ENCODE measurements at regions not wholly inside any gene's neighbourhood (a gene's known extent, or its start where the extent isn't known, plus 50 kb on each side); places are given as distances from the start of the nearest gene placed in this dataset.

DNA sequence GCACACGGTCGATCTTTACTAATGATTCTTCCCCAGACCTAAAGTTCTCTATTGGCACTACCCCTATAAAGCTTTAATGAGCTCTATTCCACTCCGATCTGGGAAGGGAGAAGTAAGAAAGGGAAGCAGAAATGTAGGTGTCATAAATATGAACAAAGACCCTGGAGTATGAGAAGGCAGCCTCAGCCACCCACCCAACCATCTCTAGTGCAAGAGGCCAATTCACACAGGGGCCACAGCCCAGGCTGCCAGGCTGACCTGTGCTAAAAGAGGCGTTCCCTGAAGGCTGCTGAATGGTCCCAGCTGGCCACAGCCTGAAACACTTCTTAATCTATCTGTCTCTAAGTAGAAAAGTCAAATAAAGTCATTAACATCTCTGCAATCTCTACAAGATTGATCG, 60.1 kb upstream of the ACTR3 start:
- TF ChIP-seq, protein P1, sequence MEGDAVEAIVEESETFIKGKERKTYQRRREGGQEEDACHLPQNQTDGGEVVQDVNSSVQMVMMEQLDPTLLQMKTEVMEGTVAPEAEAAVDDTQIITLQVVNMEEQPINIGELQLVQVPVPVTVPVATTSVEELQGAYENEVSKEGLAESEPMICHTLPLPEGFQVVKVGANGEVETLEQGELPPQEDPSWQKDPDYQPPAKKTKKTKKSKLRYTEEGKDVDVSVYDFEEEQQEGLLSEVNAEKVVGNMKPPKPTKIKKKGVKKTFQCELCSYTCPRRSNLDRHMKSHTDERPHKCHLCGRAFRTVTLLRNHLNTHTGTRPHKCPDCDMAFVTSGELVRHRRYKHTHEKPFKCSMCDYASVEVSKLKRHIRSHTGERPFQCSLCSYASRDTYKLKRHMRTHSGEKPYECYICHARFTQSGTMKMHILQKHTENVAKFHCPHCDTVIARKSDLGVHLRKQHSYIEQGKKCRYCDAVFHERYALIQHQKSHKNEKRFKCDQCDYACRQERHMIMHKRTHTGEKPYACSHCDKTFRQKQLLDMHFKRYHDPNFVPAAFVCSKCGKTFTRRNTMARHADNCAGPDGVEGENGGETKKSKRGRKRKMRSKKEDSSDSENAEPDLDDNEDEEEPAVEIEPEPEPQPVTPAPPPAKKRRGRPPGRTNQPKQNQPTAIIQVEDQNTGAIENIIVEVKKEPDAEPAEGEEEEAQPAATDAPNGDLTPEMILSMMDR (IDR thresholded peaks at IDR 0.05), result no peak
- TF ChIP-seq POLR2AphosphoS5 (IDR thresholded peaks at IDR 0.05; ENCODE audit: insufficient read depth in 1 of 2, low read depth in 1 of 2), result no peak
- TF ChIP-seq POLR2A (IDR thresholded peaks at IDR 0.05), result no peak

All from vagina (tissue), 2 donors.